Omental fat pad (tissue), 3 donors: ENCODE measurements at regions not wholly inside any gene's neighbourhood (a gene's known extent, or its start where the extent isn't known, plus 50 kb on each side); places are given as distances from the start of the nearest gene placed in this dataset.

Source experiments
- ATAC-seq: fragments of 150-250 bp; one replicate; pipeline ENCODE4 v1.9.1; 2016; ENCODE audit warnings: mild to moderate bottlenecking, moderate library complexity; ENCODE audit not compliant: low FRiP score
- DNase-seq: peaks from one replicate; pipeline ENCODE4 v3.0.0-alpha.2; 2019; ENCODE audit warnings: low spot score
- TF ChIP-seq, protein P1 (sequence below), 3 donors: fragments of 450-650 bp; IDR thresholded peaks; one replicate each; pipeline ENCODE4 v1.5.1; 2016 to 2017; ENCODE audit warnings: antibody characterized with exemption in 3 of 3, mild to moderate bottlenecking in 3 of 3, moderate library complexity in 2 of 3

DNA sequence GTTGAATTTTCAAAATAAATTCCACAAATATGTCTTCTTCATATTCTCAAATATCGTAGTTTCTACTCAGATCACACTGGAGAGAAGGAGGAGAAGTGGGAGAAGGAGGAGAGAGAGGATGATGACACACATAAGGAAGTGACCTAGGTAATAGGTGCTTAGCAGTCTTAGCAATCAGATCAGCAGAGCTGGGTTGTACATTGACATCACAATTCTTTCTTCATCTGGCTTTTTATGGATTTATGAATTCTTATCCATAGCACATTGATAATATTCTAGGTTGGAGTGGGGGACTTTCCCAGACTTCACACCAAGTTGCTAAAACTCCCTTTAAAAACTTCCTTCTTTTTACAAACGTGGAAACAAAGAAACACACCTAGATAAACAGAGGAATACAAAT lies 86.9 kb downstream of the FGF9 start:
- no peak for DNase-seq
- TF ChIP-seq, protein P1, sequence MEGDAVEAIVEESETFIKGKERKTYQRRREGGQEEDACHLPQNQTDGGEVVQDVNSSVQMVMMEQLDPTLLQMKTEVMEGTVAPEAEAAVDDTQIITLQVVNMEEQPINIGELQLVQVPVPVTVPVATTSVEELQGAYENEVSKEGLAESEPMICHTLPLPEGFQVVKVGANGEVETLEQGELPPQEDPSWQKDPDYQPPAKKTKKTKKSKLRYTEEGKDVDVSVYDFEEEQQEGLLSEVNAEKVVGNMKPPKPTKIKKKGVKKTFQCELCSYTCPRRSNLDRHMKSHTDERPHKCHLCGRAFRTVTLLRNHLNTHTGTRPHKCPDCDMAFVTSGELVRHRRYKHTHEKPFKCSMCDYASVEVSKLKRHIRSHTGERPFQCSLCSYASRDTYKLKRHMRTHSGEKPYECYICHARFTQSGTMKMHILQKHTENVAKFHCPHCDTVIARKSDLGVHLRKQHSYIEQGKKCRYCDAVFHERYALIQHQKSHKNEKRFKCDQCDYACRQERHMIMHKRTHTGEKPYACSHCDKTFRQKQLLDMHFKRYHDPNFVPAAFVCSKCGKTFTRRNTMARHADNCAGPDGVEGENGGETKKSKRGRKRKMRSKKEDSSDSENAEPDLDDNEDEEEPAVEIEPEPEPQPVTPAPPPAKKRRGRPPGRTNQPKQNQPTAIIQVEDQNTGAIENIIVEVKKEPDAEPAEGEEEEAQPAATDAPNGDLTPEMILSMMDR (IDR thresholded peaks at IDR 0.05): no peak

GRCh38 chr13:21758441-21758840 lies 87.6 kb downstream of the FGF9 start:
- ATAC-seq: no peak
- DNase-seq: no peak
- TF ChIP-seq, protein P1 (IDR thresholded peaks at IDR 0.05): no peak

More for the DNA sequence above, 86.9 kb downstream of the FGF9 start:
- ATAC-seq: no peak

DNA sequence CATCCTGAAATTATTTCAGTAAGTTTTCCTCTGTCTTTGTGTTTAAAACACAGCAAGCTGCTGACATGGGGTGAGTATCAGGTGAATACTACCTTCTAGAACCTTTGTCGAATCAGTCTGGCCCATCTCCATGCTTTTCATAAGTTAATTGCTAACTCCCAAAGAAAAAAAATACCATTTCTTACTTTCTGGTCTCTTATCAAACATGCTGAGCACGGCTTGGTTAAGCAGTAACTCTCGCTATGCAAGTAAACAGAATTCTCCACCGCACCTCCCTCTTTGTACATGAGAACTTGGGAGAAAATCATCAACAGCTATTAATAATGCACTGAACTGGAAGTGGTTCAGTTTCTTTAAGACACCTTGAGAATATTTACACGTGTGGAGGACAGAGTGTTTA lies 88.6 kb downstream of the FGF9 start:
- ATAC-seq: no peak
- no peak for DNase-seq
- TF ChIP-seq, protein P1 (IDR thresholded peaks at IDR 0.05): no peak

DNA sequence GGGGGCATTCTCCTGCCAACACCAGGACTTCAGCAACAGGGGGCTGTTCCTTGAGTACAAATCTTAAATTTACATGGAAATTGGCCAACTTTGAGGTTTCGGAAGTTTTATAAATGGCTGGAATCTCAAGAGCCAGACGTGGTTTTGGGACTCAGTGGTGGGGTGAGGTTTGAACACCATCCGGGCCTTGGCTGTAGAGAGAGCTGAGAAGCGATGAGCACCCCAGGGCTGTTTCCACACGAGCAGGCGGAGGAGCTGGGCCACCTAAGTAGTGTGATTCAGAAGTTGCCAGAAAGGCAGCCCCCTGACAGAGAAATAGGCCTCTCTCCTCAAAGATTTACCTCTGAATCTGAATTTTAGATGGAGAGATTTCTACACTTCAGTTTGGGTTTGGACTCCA lies 89.0 kb downstream of the FGF9 start:
- ATAC-seq: no peak

DNA sequence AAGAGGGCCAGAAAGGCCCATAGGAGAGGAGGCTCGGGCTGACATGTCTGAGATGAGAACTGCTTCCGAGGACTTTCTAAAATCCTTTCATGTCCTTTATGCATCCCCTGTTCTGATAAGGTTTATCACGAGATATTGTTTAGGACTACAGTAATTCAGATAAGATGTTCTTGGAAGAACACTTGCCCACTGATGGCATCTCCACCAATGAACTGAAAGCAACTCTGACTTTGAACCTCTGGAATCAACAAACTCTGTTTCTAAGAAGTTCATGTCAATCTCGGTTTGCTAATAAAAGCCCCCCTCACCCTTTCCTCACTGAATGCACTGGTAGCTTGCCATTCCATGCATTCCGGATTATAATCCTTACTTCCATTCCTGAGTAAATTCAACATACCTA lies 90.9 kb downstream of the FGF9 start:
- TF ChIP-seq, protein P1 (IDR thresholded peaks at IDR 0.05): no peak
- ATAC-seq (no peak), DNase-seq (no peak)

More for the DNA sequence above, 89.0 kb downstream of the FGF9 start:
- no peak for DNase-seq
- TF ChIP-seq, protein P1 (IDR thresholded peaks at IDR 0.05): no peak

DNA sequence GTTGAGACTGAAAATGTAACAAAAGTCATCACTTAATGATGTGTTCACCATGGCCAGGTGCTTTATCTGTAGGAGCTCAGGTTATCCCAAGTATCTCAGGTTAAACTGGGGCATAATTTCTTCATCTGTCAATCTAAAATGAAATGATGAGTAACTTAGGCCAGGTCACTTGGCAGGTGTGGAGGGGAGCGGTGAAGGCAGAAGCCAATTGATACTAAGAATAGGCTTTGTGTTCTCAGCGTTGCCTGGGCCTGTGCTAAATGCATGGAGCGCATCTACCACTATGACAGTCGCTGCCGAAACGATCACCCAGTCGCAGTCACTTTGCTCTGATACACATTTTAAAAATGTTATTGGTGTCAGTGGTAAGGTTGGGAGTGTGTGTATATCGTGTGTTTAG lies 91.6 kb downstream of the FGF9 start:
- TF ChIP-seq, protein P1 (IDR thresholded peaks at IDR 0.05): no peak
- no peak for DNase-seq
- no peak for ATAC-seq

DNA sequence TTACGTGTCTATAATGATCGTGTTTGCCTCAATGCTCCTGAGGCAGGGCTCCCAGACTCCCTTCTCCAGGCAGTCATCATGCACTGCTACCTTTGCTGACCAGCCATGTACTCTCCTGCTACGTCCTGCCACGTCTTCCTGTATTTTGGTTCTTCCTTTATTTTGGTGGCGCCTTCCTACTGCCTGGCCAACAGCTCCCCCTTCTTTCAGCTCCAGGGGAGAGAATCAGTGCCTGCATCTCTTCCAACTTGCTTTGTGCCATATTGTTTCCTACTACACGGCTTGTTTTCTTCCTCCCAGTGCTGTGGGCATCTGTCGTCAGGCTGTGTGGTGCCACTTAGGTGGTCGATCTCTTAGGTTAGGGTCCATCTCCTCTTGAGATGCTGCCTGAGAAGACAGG lies 96.2 kb downstream of the FGF9 start:
- TF ChIP-seq, protein P1 (IDR thresholded peaks at IDR 0.05): no peak
- ATAC-seq (no peak), DNase-seq (no peak)
